ENCODE measurements at regions not wholly inside any gene's neighbourhood (a gene's known extent, or its start where the extent isn't known, plus 50 kb on each side); places are given as distances from the start of the nearest gene placed in this dataset.

DNA sequence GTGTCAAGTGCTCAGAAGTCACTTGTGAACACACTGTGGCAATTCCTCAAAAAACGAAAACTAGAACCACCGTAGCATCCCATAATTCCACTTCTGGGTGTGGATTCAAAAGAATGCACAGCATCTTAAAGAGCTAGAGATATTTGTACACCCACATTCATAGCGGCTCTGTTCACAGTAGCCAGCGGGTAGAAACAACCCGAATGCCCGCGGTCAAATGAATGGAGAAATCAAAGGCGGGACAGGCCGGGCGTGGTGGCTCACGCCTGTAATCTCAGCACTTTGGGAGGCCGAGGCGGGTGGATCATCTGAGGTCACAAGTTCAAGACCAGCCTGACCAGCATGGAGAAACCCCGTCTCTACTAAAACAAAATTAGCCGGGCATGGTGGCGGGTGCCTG lies 337.5 kb downstream of the SEC14L1 start:
- DNase-seq: no peak

DNA sequence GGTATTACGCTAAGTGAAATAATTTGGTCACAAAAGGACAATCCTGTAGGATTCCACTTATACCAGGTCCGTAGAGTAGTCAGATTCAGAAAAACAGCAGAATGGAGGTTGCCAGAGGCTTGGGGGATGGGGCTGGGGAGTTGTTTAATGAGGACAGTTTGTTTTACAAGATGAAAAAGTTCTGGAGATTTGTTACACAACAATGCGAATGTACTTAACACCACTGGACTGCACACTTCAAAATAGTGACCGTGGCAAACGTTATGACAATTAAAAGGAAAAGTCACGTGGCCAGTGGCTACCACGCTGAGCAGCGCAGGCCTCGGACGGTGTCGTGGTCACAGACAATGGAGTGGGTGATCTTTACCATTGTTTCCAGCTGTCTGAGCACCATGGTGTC lies 338.1 kb downstream of the SEC14L1 start:
- DNase-seq: no peak

DNA sequence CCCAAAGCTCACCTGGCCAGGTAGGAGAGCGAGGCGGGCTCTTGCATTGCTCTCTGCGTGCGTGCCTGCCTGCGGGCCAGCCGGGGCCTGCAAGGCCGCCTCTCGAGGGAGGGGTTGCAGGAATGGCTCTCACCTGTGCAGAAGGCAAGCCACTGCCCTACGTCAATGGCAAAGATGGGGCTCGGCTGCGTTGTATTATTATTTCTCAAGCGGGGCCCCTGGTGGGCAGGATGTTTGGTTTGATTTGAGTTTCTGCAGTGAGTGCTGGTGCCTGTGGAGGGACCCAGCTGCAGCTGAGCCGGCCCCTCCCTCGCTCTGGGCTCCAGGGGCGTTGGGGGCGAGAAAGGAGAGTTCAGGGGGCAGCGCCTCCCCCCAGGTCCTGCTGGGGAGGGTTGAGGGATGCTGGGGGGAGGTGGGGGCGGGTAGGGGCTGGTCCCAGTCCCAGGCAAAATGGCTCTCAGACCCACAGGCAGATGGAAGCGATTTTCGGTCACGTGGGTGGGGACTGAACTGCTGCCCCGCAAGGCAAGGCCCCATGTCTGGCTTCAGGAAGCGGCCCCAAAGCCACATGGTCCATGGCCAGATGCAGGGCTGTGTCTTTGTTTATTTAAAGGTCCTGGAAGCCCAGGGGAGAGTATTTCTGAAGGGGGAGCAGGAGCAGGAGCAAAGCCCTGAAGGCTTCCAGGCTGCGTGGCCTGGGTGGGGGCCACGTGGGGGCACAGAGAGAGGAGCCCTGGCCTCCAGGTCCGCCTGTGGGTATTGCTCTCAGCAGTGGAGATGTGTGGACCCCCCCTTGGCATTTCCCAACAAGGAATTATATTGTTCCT lies 338.8 kb downstream of the SEC14L1 start:
- DNase-seq: no peak

DNA sequence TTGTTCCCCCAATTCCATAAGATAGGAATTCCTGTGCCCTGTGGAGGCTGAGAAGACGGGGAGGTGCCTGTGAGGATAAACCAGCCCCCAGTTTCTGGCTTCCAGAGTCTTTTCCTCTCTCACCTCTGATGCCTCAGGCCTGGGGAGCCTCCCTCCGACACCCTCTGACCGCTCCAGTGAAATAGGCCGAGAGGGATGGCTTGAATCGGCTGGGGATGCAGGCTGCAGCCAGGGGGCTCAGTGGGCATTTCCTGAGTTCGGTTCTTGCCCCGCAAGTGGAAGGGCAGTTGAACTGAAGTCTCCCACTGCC lies 339.4 kb downstream of the SEC14L1 start:
- DNase-seq: no peak

DNA sequence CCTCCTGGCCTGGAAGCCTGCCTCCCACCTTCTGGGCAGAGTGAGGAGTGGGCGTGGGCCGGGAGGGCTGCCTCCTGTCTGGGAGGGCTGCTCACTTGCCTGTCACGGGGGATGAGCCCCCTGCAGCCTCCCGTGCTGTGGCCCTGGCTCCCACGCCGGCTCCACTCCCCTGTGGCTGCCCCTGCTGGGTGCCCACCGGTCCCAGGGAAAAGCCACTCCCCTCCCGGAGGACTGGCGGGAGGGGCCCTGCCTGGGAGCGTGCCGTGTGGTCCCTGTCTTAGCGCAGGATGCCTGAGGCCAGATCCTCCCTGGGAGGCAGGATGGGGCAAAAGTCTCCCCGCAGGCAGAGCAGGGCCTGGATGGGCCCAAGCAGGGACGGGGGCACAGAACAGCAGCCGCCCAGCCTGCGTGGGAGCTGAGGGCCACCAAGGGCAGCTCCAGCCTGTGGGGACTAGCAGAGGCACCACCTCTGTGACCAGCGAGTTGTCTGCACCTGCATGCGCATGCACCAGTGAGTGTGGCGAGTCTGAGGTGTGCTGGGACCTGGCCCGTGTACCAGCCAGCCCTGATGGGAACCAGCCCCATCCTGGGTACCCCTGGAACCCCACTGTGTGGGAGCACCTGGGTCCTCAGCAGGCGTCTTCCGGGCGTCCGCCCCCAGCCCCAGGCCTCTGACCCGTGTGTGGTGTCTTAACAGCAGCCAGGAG lies 339.9 kb downstream of the SEC14L1 start:
- DNase-seq: no peak

DNA sequence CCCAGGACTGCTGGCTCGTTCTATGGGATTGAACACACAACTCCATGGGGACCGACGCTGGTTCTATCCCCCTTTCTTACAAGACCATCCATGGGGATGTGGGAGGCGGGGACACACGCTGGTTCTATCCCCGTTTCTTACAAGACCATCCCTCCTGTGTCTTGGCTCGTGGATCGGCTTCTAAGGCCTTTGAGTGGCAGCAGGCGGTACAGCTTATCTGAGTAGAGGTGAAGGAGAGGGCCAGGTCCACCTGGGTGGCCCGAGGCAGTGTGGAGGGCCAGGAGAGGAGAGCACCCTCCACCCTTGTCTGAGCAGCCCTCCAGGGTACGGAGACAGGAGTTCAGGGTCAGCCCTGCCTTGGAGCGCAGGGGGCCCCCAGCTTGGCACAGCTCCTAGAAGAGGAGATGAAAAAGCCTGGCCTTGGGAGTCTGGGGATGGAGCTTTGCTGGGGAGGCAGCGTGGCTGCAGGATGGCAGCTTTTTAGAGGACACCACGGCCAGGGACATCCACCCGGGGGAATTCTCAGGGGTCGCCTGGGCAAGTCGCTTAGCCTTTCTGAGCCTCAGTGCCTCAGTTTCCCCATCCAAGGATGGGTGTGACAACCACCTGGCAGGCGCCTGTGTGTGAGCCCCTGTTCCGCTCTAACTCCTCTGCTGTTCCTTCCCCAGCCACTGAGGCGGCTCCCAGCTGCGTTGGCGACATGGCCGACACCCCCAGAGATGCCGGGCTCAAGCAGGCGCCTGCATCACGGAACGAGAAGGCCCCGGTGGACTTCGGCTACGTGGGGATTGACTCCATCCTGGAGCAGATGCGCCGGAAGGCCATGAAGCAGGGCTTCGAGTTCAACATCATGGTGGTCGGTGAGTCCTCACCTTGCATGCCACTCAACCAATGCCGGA lies 341.0 kb downstream of the SEC14L1 start:
- DNase-seq: no peak

DNA sequence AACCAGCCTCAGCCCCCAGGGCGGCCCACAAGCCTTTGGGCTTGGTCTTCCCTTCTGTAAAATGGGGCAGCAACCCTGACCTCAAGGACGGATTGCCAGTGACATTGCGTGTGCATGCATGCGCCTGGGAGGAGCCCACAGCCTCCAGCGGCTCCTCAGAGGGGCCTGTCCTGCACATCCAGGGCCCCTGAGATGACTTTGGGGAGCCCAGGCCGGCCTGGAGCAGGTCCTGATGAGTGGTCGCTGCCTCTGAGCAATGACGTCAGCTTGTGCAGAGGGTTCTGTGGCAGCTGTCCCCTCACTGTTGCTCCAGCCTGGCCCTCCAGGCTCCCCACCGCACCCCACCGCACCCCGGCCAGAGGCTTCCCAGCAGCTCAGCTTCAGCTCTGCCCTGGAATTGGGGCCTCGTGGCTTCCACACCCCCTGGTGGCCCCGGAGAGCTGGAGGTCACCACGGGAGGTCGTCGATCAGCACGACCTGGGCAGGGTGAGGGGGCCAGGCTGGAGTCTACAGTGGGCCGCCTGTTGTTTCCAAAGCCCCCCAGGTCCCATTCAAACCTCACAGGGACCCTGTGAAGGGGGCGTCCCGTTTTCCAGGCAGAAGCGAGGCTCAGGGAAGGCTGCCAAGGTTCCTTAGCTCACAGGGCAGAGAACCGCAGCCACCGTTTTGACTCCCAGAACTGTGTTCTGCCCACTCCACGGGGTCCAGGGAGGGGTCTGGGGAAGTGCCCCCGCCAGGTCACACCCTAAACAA lies 341.8 kb downstream of the SEC14L1 start:
- no peak for DNase-seq

DNA sequence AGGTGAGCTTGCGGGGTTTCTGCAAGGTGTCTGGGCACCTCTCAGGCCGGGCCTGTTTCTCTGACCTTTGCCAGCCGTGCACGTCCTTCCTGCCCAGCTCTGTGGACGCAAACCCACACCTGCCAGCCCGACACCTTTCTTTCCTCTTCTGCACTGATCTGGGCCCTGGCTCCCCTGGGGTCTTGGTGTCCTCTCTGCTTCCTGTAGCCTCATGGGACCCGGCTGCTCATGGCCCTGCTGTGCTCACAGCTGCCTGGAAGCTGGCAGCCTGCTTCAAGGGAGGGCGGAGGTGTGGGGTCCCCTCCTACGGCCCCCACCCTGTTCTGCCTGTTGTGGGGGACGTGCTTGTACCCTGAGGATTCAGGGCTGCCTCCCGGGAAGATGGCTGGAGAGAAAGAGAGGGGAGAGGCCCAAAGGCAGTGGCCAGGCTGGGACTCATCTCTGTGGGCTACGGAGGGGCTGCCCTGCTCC lies 342.4 kb downstream of the SEC14L1 start:
- no peak for DNase-seq

DNA sequence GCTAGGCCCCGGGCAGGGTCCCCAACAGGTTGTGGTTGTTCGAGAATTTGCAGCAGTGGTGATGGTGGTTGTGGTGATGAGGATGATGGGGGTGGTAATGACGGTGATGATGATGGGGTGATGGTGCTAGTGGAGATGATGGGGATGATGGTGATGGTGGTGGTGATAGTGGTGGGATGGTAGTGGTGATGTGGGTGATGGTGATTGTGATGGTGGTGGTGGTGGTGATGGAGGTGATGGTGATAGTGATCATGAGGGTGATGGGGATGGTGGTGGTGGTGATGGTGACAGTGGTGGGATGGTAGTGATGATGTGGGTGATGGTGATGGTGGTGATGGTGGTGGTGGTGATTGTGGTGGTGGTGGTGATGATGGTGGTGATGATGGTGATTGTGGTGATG lies 343.3 kb downstream of the SEC14L1 start:
- DNase-seq: no peak

DNA sequence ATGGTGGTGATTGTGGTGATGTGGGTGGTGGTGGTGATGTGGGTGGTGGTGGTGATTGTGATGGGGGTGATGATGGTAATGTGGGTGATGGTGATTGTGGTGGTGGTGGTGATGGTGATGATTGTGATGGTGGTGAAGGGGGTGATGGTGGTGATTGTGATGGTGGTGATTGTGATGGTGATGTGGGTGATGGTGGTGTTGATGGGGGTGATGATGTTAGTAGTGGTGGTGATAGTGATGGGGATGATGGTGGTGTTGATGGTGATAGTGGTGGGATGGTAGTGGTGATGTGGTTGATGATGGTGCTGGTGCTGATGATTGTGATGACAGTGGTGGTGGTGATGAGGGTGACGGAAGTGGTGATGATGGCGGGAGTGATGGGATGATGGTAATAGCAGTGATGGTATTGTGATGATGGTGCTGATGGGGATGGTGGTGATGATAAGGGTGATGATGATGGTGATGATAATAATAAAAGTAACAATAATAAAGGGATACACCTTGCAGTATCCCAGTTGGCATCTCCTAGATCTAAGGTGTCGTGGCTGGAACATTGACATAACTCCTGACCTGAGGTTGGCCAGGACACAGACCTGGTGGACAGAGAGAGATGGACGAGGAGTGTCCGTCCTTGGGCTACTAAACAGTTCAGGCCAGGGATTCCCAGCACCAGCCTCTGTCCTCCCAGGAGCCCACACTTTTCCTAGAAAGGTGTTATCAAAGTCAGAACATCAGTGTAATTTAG lies 344.5 kb downstream of the SEC14L1 start:
- no peak for DNase-seq

DNA sequence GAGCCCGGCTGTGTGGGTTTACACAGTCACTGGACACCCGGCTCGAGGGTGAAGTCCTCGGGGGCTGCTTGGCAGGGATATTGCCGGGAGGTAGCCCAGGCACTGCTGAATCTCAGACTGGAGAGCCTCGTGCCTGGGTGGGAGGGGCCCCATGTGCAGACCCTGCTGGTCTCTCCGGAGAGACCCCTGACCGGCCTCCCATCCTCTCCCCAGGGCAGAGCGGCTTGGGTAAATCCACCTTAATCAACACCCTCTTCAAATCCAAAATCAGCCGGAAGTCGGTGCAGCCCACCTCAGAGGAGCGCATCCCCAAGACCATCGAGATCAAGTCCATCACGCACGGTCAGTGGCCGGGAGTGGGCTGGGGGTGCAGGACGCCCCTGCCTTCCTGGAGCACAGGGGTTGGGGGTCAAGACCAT lies 346.5 kb downstream of the SEC14L1 start:
- no peak for DNase-seq

DNA sequence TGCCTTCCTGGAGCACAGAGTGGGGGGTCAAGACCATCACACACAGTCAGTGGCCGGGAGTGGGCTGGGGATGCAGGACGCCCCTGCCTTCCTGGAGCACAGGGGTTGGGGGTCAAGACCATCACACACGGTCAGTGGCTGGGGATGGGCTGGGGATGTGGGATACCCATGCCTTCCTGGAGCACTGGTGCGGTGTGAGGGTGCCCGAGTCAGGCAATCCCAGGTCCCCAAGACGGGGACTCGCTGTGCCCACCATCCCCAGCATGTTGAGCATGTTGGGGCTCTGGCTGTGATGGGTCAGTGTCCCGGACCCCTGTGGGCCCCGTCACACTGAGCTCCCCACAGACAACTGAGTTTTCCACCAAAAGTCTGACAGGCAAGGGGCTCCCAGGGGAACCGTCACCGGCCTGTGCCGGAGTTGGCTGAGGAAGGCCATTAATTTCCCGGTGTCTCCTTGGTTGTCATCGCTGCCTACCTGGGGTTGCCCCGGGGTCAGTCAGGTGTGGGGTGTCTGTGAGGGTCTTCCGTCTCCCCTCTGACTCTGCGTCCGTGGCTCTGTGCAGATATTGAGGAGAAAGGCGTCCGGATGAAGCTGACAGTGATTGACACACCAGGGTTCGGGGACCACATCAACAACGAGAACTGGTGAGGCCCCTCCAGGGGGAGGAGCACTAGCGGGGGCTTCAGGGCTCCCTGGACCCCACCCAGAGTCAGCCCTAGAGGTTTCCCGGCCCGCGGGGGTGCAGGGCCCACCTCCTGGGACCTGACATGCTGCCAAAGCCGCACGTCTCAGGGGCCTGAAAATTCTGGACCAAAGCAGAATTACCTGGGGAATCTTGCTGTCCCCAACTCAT lies 347.1 kb downstream of the SEC14L1 start:
- no peak for DNase-seq

DNA sequence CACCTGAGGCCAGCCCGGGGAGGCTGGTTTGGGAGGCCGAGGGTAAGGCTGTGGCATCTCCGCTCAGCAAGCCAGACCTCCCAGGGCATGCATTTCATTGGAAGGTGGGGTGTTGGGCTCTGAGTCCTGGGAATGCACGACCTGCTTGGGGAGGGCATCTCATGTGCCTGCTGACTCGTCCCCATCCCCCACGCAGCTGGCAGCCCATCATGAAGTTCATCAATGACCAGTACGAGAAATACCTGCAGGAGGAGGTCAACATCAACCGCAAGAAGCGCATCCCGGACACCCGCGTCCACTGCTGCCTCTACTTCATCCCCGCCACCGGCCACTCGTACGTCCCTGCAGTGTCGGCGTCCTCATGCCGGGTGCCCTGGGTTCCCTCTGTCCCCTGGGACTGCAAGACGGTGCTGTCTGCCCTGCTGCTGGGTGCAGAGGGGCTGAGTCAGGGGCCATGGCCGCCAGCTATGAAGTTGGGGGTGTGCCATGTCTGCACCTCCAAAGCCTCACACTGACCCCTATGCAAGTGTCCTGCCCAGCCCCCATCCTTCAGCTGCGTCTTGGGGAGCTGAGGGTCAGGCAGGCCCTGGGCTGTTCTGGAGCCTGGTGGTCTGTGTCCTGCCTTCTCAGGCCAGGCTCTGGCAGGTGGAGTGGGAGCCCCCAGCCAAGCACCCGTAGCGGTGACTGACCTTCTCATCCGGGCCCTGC lies 347.9 kb downstream of the SEC14L1 start:
- DNase-seq: no peak

DNA sequence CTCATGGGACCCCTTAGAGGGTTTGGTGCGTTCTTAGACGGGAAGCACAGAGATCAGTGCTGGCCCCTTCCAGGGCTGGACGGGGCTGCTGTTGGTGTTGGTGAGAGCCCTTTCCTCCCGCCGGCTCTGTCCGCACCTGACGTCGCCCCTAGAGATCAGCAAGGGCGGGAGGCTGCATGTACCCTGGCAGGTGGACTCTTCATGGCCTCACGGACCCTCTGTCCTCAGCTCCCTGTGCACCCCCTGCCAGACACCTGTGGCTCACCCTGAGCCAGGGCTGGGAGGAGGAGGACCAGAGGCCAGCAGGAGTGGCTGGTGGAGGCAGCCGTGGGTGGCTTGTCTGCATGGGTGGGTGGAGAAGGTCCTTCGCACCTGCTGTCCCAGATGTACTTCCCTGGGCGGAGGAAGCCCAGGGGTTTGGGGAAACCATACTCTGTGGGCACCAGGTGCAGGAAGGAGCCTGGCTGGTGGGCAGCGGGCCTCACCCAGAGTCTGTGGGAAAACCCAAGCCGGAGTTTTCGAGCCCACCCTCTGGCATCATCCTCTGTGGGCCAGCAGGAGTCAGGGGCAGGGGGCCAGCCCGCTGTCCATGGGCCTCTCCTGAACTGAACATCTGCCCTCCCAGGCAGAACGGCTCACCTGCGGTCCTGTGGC lies 348.6 kb downstream of the SEC14L1 start:
- DNase-seq: peak; percentile 61

DNA sequence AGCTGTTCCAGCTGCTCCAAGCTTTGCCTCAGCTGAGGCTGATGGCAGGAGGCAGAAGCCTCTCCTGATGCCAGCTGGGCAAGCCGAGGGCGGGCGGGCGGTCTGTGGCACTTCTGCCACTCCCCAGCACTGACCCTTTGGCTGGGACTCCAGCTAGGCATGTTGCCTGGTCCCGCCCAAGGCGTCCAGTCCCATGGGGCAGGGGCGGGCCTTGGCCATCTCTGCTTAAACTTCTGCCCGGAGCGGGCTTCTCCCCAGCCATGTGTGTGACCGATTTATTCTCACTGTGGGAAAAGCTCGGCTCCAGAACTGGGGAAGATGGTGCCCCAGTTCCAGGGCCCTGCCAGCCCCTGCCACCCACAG lies 349.1 kb downstream of the SEC14L1 start:
- DNase-seq: no peak

DNA sequence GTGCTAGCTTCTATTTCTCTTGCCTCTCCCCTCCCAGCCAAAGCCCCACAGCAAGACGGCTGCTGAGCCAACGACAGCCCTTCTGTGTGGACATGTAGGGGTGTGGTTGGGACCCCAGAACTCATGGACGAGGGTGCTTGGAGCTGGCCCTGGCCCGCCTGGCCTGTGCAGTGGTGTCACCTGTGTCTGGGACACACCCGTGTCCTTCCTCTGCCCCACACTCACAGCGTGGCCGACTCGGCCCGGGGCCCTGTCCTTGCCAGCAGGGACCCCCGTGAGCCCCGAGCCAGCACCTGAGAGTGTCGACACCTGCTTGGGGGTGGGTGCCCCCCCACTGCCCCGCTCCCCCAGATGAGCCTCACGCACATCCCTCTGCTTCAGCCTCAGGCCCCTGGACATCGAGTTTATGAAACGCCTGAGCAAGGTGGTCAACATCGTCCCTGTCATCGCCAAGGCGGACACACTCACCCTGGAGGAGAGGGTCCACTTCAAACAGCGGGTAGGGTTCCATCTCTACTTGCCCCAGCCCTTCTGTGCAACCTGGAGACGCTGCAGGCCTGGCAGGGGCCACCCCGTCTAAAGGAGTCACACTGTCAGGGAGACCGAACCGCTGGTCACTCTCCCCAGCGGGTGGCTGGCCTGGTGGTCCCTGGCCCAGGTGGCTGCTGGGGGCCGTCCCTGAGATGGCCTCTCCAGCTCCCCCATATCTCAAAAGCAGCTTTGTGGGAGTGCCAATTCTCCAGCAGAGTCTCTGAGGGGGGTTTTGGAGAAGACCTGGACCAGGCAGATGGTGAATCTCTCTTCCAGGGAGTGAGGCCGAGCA lies 349.8 kb downstream of the SEC14L1 start:
- peak; percentile 61 for DNase-seq

DNA sequence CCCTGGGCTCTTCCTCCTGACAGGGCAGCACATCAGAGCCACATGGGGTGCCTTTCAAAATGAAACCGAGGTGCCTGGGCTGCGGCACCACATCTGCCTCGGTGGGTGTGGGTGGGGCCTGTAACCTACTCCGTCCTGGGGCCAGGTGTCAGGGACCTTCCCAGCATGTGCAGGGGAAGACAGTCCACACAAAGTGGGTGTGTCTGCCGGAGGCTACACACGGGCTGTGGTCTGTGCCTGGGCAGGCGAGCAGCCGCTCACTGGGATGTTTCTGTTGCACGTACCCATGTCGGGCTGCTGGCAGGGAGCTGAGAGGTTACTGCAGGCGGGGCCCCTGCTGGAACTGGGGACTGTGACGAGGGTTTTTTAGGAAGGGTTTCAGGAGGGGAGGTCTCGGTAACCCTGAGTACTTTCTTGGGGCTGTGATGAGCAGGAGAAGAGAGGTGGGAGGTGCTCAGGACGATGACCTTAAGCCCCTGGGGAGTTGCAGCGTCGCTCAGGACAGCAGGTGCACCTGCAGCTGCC lies 351.2 kb downstream of the SEC14L1 start:
- DNase-seq: peak; percentile 68

DNA sequence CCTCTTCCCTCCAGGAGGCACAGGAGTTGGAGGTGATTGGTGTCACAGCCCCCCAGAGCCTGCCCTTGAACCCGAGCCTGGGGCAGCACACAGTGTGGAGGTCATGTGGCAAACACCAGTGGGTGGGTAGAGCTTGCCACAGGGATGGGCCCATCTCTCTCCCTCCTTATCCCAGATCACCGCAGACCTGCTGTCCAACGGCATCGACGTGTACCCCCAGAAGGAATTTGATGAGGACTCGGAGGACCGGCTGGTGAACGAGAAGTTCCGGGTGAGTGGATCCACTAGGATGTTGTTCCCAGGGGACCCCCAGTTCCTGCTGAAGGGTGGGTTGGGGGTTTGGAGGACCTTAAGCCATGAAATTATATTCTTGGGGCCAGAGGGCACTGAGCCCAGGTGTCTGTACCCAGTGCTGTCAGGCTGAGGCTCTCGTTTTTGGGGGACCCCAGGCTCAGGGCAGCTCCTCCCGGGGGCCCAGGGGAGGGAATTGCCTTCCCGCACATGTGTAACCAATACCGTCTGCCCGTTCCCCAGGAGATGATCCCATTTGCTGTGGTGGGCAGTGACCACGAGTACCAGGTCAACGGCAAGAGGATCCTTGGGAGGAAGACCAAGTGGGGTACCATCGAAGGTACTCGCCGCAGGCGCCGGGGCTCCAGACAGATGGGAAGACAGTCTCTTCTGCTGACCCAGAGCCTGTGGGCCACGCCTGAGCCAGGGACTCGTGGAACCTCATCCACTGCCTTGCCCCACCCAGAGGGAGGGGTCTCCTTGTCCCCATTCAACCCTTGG lies 351.9 kb downstream of the SEC14L1 start:
- peak; percentile 60 for DNase-seq
